ENCODE measurements at regions not wholly inside any gene's neighbourhood (a gene's known extent, or its start where the extent isn't known, plus 50 kb on each side); places are given as distances from the start of the nearest gene placed in this dataset.

DNA sequence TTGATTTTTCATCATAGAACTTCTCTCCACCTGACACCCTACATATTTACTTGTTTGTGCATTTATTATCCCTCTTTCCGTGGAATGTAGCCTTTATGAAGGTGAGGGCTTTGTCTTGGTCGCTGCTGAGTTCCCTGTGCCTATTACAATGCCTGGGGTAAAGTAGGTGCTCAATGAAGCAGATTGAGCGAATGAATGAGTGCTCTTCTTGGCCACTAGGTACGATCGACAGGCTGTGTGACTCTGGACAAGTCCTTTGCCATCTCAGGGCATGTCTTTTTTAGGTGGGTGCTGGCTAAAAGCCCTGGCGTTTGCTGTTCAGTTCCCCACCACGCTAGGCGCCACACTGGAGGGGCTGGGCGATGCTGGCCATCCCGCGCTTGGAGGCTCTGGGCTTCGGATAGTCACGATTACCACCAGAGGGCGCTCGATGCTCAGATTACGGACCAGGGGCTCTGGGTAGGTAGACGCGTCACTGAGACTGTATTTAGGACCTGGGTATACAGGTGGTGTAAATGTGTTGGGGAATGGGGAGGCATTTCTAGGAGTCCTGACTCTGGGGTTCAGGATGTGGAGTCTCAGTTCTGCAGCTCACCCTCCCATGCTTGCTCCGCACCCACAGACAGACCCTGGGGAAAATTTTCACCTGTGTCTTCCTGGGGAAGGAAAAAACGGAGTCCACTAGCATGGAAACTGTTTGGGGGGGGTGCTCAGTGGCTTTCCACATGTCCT is 71.0 kb upstream of the CSF3R start:
- peak; percentile 52 for DNase-seq (ENCODE audit: low spot score)
- Mint-ChIP-seq H3K27me3 (ENCODE audit: low read depth) (peaks cover 27% of the 10 kb centered on the region), H3K4me3 (ENCODE audit: low read depth) (no peak overlapping the region), H3K4me1 (ENCODE audit: low read depth) (no peaks in the 10 kb centered on the region), H3K9me3 (no peaks in the 10 kb centered on the region), H3K27ac (no peak overlapping the region), H3K36me3 (ENCODE audit: low read depth) (no peaks in the 10 kb centered on the region)
- intact Hi-C loops (cut with micrococcal nuclease), result no loop called here

GRCh38 chr1:36542962-36543515 is 60.3 kb upstream of the CSF3R start:
- DNase-seq (ENCODE audit: low spot score), result no peak
- H3K4me1 Mint-ChIP-seq (ENCODE audit: low read depth), result no peaks in the 10 kb centered on the region
- no peak overlapping the region for H3K4me3 Mint-ChIP-seq (ENCODE audit: low read depth)
- H3K9me3 Mint-ChIP-seq, result no peaks in the 10 kb centered on the region
- no peaks in the 10 kb centered on the region for H3K36me3 Mint-ChIP-seq (ENCODE audit: low read depth)
- H3K27ac Mint-ChIP-seq, result no peak overlapping the region
- H3K27me3 Mint-ChIP-seq (ENCODE audit: low read depth), result peaks cover 12% of the 10 kb centered on the region
- intact Hi-C loops (cut with micrococcal nuclease), result no loop called here

GRCh38 chr1:36542024-36542961 is 59.6 kb upstream of the CSF3R start:
- peaks cover 10% of the 10 kb centered on the region for H3K27me3 Mint-ChIP-seq (ENCODE audit: low read depth)
- H3K36me3 Mint-ChIP-seq (ENCODE audit: low read depth), result no peaks in the 10 kb centered on the region
- intact Hi-C loops (cut with micrococcal nuclease), result no loop called here
- DNase-seq (ENCODE audit: low spot score), result no peak
- no peaks in the 10 kb centered on the region for H3K4me1 Mint-ChIP-seq (ENCODE audit: low read depth)
- no peak overlapping the region for H3K27ac Mint-ChIP-seq
- H3K9me3 Mint-ChIP-seq, result no peaks in the 10 kb centered on the region
- H3K4me3 Mint-ChIP-seq (ENCODE audit: low read depth), result no peak overlapping the region

GRCh38 chr1:36540056-36540455 is 57.3 kb upstream of the CSF3R start:
- Mint-ChIP-seq H3K4me1 (ENCODE audit: low read depth) (no peaks in the 10 kb centered on the region), H3K27me3 (ENCODE audit: low read depth) (peaks cover 6% of the 10 kb centered on the region), H3K36me3 (ENCODE audit: low read depth) (no peaks in the 10 kb centered on the region), H3K4me3 (ENCODE audit: low read depth) (no peak overlapping the region), H3K27ac (no peak overlapping the region), H3K9me3 (no peaks in the 10 kb centered on the region)
- intact Hi-C loops (cut with micrococcal nuclease), result no loop called here
- no peak for DNase-seq (ENCODE audit: low spot score)

DNA sequence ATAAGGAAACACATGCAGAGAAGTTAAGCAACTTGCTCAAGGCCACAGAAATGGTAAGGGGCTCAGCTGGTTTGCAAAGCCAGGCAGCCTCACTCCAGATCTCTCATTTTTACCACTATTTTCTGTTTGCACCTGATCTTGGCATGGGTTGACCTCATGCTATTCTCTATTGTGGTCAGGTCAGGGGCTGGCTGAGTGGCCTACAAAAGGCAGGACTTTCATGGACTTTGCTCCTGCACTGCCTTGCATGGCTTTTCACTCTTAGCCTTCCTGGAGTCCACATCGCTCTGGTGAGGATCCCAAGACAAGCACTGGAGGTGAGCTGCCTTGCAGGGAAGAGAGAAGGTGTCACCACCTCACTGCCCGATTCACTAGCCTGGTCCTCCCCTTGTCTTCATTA is 56.8 kb upstream of the CSF3R start:
- Mint-ChIP-seq H3K9me3 (no peaks in the 10 kb centered on the region), H3K4me1 (ENCODE audit: low read depth) (no peaks in the 10 kb centered on the region), H3K27ac (no peak overlapping the region), H3K36me3 (ENCODE audit: low read depth) (no peaks in the 10 kb centered on the region), H3K27me3 (ENCODE audit: low read depth) (peaks cover 6% of the 10 kb centered on the region), H3K4me3 (ENCODE audit: low read depth) (no peak overlapping the region)
- intact Hi-C loops (cut with micrococcal nuclease), result no loop called here
- DNase-seq (ENCODE audit: low spot score), result no peak

GRCh38 chr1:36537991-36538390 is 55.3 kb upstream of the CSF3R start:
- Mint-ChIP-seq H3K27ac (no peak overlapping the region), H3K9me3 (no peaks in the 10 kb centered on the region), H3K36me3 (ENCODE audit: low read depth) (no peaks in the 10 kb centered on the region), H3K4me3 (ENCODE audit: low read depth) (no peak overlapping the region), H3K4me1 (ENCODE audit: low read depth) (no peaks in the 10 kb centered on the region), H3K27me3 (ENCODE audit: low read depth) (peaks cover 6% of the 10 kb centered on the region)
- intact Hi-C loops (cut with micrococcal nuclease), result no loop called here
- DNase-seq (ENCODE audit: low spot score), result no peak

GRCh38 chr1:36537190-36537768 is 54.6 kb upstream of the CSF3R start:
- DNase-seq (ENCODE audit: low spot score), result no peak
- H3K27ac Mint-ChIP-seq, result no peak overlapping the region
- H3K36me3 Mint-ChIP-seq (ENCODE audit: low read depth), result no peaks in the 10 kb centered on the region
- no peaks in the 10 kb centered on the region for H3K4me1 Mint-ChIP-seq (ENCODE audit: low read depth)
- H3K27me3 Mint-ChIP-seq (ENCODE audit: low read depth), result peaks cover 6% of the 10 kb centered on the region
- H3K4me3 Mint-ChIP-seq (ENCODE audit: low read depth), result no peak overlapping the region
- no peaks in the 10 kb centered on the region for H3K9me3 Mint-ChIP-seq
- intact Hi-C loops (cut with micrococcal nuclease), result no loop called here

- Mint-ChIP-seq H3K9me3 (no peaks in the 10 kb centered on the region), H3K36me3 (ENCODE audit: low read depth) (no peaks in the 10 kb centered on the region), H3K4me1 (ENCODE audit: low read depth) (no peaks in the 10 kb centered on the region), H3K27me3 (ENCODE audit: low read depth) (peaks cover 6% of the 10 kb centered on the region), H3K4me3 (ENCODE audit: low read depth) (no peak overlapping the region), H3K27ac (no peak overlapping the region)
- intact Hi-C loops (cut with micrococcal nuclease), result no loop called here
- no peak for DNase-seq (ENCODE audit: low spot score)
Measured at GRCh38 chr1:36536727-36537126, 54.0 kb upstream of the CSF3R start.

DNA sequence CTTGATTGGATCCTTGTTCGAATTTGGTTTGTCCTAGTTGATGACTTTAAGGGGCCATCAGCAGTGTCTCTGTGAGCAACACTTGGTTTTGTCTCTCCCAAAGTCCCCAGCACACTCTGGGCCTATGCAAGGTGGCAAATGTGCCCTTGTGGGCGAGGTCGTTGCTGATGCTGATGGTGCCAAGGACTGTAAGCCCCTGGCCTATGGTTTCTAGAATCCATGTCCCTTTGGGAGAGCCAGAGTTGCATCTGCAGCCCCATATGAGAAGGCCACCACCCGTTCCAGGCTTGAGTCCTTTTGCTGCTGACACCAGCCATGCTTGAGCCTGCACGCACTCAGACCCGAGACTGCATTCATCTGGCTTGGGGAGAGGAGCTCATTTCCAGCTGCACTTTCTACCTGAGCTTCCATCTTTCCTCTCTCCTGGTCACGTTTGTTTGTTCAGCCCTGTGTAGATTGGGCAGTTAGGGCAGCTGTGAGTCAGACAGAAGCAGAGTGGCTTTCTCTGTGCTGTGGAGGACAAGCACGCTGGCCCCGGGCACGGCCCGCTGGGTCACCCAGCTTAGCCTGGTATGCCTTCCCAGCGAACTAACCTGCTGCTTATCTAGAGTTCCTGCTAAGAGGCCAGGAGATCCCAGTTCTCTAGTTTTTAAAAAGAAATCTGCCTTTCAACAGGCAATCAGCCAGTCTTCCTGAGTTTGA is 52.1 kb upstream of the CSF3R start:
- Mint-ChIP-seq H3K4me3 (ENCODE audit: low read depth) (no peak overlapping the region), H3K9me3 (no peaks in the 10 kb centered on the region), H3K27me3 (ENCODE audit: low read depth) (peaks cover 6% of the 10 kb centered on the region), H3K36me3 (ENCODE audit: low read depth) (no peaks in the 10 kb centered on the region), H3K4me1 (ENCODE audit: low read depth) (no peaks in the 10 kb centered on the region), H3K27ac (no peak overlapping the region)
- DNase-seq (ENCODE audit: low spot score), result no peak
- intact Hi-C loops (cut with micrococcal nuclease), result no loop called here

GRCh38 chr1:36533897-36534296 is 51.2 kb upstream of the CSF3R start:
- H3K27me3 Mint-ChIP-seq (ENCODE audit: low read depth), result peaks cover 6% of the 10 kb centered on the region
- H3K4me3 Mint-ChIP-seq (ENCODE audit: low read depth), result no peak overlapping the region
- H3K4me1 Mint-ChIP-seq (ENCODE audit: low read depth), result no peaks in the 10 kb centered on the region
- H3K27ac Mint-ChIP-seq, result no peak overlapping the region
- no peaks in the 10 kb centered on the region for H3K36me3 Mint-ChIP-seq (ENCODE audit: low read depth)
- no peak for DNase-seq (ENCODE audit: low spot score)
- H3K9me3 Mint-ChIP-seq, result no peaks in the 10 kb centered on the region
- intact Hi-C loops (cut with micrococcal nuclease), result no loop called here

GRCh38 chr1:36532810-36533401 is 50.2 kb upstream of the CSF3R start:
- Mint-ChIP-seq H3K27ac (no peak overlapping the region), H3K27me3 (ENCODE audit: low read depth) (peaks cover 6% of the 10 kb centered on the region), H3K36me3 (ENCODE audit: low read depth) (no peaks in the 10 kb centered on the region), H3K9me3 (no peaks in the 10 kb centered on the region), H3K4me1 (ENCODE audit: low read depth) (no peaks in the 10 kb centered on the region), H3K4me3 (ENCODE audit: low read depth) (no peak overlapping the region)
- intact Hi-C loops (cut with micrococcal nuclease), result no loop called here
- DNase-seq (ENCODE audit: low spot score), result no peak

All from activated T-helper 2 cell treated with anti-CD3 and anti-CD28 coated beads, Interferon-gamma antibody, Interleukin-2, Interleukin-4, amounts not matched to agents 10 μg/mL and 5 μg/mL and 100 μg/mL, durations not matched to agents 14 hours and 24 hours and 36 hours (primary cell).